ENCODE measurements at regions not wholly inside any gene's neighbourhood (a gene's known extent, or its start where the extent isn't known, plus 50 kb on each side); places are given as distances from the start of the nearest gene placed in this dataset.

- no peak for DNase-seq (ENCODE audit: low read depth in 3 of 3, low spot score in 1 of 3)
Observed at GRCh38 chr3:72380193-72380592, 468.1 kb downstream of the SHQ1 start.

- no peak for DNase-seq (ENCODE audit: low read depth in 3 of 3, low spot score in 1 of 3)
Observed at GRCh38 chr3:72379500-72380187, 468.6 kb downstream of the SHQ1 start.

GRCh38 chr3:72378287-72378686 lies 470.0 kb downstream of the SHQ1 start:
- DNase-seq (ENCODE audit: low read depth in 3 of 3, low spot score in 1 of 3): no peak

- DNase-seq (ENCODE audit: low read depth in 3 of 3, low spot score in 1 of 3): no peak
Observed at GRCh38 chr3:72376956-72377710, 471.1 kb downstream of the SHQ1 start.

GRCh38 chr3:72375237-72376076 lies 472.8 kb downstream of the SHQ1 start:
- DNase-seq (ENCODE audit: low read depth in 3 of 3, low spot score in 1 of 3): peak in 1 of 3 donors; percentile 22

- no peak for DNase-seq (ENCODE audit: low read depth in 3 of 3, low spot score in 1 of 3)
Observed at GRCh38 chr3:72373139-72373538, 475.1 kb downstream of the SHQ1 start.

GRCh38 chr3:72372161-72372560 lies 476.1 kb downstream of the SHQ1 start:
- DNase-seq (ENCODE audit: low read depth in 3 of 3, low spot score in 1 of 3): no peak

- no peak for DNase-seq (ENCODE audit: low read depth in 3 of 3, low spot score in 1 of 3)
Observed at GRCh38 chr3:72371431-72371830, 476.8 kb downstream of the SHQ1 start.

- DNase-seq (ENCODE audit: low read depth in 3 of 3, low spot score in 1 of 3): no peak
Observed at GRCh38 chr3:72370947-72371346, 477.3 kb downstream of the SHQ1 start.

GRCh38 chr3:72369681-72370080 lies 478.6 kb downstream of the SHQ1 start:
- no peak for DNase-seq (ENCODE audit: low read depth in 3 of 3, low spot score in 1 of 3)

- DNase-seq (ENCODE audit: low read depth in 3 of 3, low spot score in 1 of 3): no peak
Observed at GRCh38 chr3:72368331-72368975, 479.8 kb downstream of the SHQ1 start.

GRCh38 chr3:72361990-72362389 lies 486.3 kb downstream of the SHQ1 start:
- no peak for DNase-seq (ENCODE audit: low read depth in 3 of 3, low spot score in 1 of 3)

GRCh38 chr3:72359743-72360142 lies 488.5 kb downstream of the SHQ1 start:
- no peak for DNase-seq (ENCODE audit: low read depth in 3 of 3, low spot score in 1 of 3)

GRCh38 chr3:72355168-72355567 lies 493.1 kb downstream of the SHQ1 start:
- DNase-seq (ENCODE audit: low read depth in 3 of 3, low spot score in 1 of 3): no peak

GRCh38 chr3:72354486-72354885 lies 493.8 kb downstream of the SHQ1 start:
- DNase-seq (ENCODE audit: low read depth in 3 of 3, low spot score in 1 of 3): no peak

- no peak for DNase-seq (ENCODE audit: low read depth in 3 of 3, low spot score in 1 of 3)
Observed at GRCh38 chr3:72353236-72354128, 494.8 kb downstream of the SHQ1 start.

- DNase-seq (ENCODE audit: low read depth in 3 of 3, low spot score in 1 of 3): no peak
Observed at GRCh38 chr3:72352176-72352575, 496.1 kb downstream of the SHQ1 start.

GRCh38 chr3:72351536-72351935 lies 496.7 kb downstream of the SHQ1 start:
- no peak for DNase-seq (ENCODE audit: low read depth in 3 of 3, low spot score in 1 of 3)

GRCh38 chr3:72350761-72351505 lies 497.3 kb downstream of the SHQ1 start:
- DNase-seq (ENCODE audit: low read depth in 3 of 3, low spot score in 1 of 3): no peak

GRCh38 chr3:72348357-72348756 lies 499.9 kb downstream of the SHQ1 start:
- no peak for DNase-seq (ENCODE audit: low read depth in 3 of 3, low spot score in 1 of 3)

All from stimulated activated CD4-positive, alpha-beta T cell treated with anti-CD3 and anti-CD28 coated beads, TNF-alpha, amount 100 ng/mL, for 1 hour (primary cell).